ENCODE measurements at regions not wholly inside any gene's neighbourhood (a gene's known extent, or its start where the extent isn't known, plus 50 kb on each side); places are given as distances from the start of the nearest gene placed in this dataset.

DNA sequence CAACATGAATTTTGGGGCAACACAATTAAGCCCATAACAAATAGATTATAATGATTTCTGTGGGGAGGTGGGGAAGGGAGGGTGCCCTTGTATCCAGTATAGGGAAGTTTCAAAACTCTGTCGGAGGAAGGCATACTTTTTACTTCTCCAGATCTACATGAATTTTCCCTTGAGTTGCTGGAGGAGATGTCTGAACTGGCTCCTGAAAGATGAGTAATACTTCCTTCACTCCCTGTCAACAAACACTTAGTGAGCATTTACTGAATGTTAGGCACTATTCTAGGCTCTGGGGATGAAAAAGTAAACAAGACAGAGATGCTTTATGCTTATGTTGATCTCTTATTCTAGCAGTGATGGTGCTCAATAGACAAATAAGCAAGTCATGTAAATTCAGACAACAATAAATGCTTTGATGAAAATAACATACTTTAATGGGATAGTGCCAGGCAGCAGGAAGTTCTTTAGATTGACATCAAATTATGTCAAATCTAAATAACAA, 197.9 kb upstream of the ANKH start:
- FAIRE-seq, result no peak
- TF ChIP-seq PYGO2 (tag; IDR thresholded peaks at IDR 0.05) (no peak), PTTG1 (tag; IDR thresholded peaks at IDR 0.05; ENCODE audit: low read depth) (no peak), C11orf30 (IDR thresholded peaks at IDR 0.05; ENCODE audit: low read depth) (no peak), LARP7 (IDR thresholded peaks at IDR 0.05) (no peak), PHF21A (IDR thresholded peaks at IDR 0.05; ENCODE audit: borderline replicate concordance, low read depth) (no peak), ZNF124 (CRISPR knock-in tag; IDR thresholded peaks at IDR 0.05) (no peak), CEBPG (CRISPR knock-in tag; IDR thresholded peaks at IDR 0.05) (no peak), CEBPG (tag; conservative IDR thresholded peaks at IDR 0.05 in 1 of 2, IDR thresholded peaks at IDR 0.05 in 1 of 2) (no peak), ZNF197 (CRISPR knock-in tag; IDR thresholded peaks at IDR 0.05; ENCODE audit: low read depth) (no peak), ZNF311 (CRISPR knock-in tag; IDR thresholded peaks at IDR 0.05) (no peak), SIN3A (IDR thresholded peaks at IDR 0.05; ENCODE audit: borderline replicate concordance in 2 of 2, control insufficient read depth in 1 of 2, low read depth in 2 of 2, low read length in 2 of 2) (no peak), GTF3C2 (IDR thresholded peaks at IDR 0.05; ENCODE audit: borderline replicate concordance, extremely low read depth, insufficient read length) (no peak), POU5F1 (IDR thresholded peaks at IDR 0.05; ENCODE audit: borderline replicate concordance, low read depth, low read length, partially characterized antibody) (no peak), ID3 (CRISPR knock-in tag; IDR thresholded peaks at IDR 0.05) (no peak), ID3 (tag; IDR thresholded peaks at IDR 0.05) (no peak), ZBED1 (IDR thresholded peaks at IDR 0.05) (no peak), SP2 (IDR thresholded peaks at IDR 0.05; ENCODE audit: extremely low read depth, low read depth, low read length, poor library complexity, severe bottlenecking) (no peak), GATAD2B (IDR thresholded peaks at IDR 0.05; ENCODE audit: borderline replicate concordance) (no peak), MCM3 (IDR thresholded peaks at IDR 0.05) (no peak)
- TF ChIP-seq, protein P1, sequence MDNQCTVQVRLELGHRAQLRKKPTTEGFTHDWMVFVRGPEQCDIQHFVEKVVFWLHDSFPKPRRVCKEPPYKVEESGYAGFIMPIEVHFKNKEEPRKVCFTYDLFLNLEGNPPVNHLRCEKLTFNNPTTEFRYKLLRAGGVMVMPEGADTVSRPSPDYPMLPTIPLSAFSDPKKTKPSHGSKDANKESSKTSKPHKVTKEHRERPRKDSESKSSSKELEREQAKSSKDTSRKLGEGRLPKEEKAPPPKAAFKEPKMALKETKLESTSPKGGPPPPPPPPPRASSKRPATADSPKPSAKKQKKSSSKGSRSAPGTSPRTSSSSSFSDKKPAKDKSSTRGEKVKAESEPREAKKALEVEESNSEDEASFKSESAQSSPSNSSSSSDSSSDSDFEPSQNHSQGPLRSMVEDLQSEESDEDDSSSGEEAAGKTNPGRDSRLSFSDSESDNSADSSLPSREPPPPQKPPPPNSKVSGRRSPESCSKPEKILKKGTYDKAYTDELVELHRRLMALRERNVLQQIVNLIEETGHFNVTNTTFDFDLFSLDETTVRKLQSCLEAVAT (IDR thresholded peaks at IDR 0.05), result no peak
- no peaks in the 10 kb centered on the region for H3K9me1 ChIP-seq (ENCODE audit: control insufficient read depth, insufficient read depth, low read length)
- DNase-seq (ENCODE audit: extremely low read depth in 1 of 4, low spot score in 3 of 4), result no peak
- no peaks in the 10 kb centered on the region for H3K79me2 ChIP-seq (ENCODE audit: control insufficient read depth, insufficient read depth, low read length)
- WGBS (ENCODE audit: insufficient coverage, low coverage, missing lambda C conversion rate), result 0% methylated on average over 1 of the region's 1 CpG
- H4K20me1 ChIP-seq (replicated peaks; ENCODE audit: control insufficient read depth, insufficient read depth, low read length), result no peaks in the 10 kb centered on the region
- BruUV-seq (replicated peaks), result no TSS peak
- no peaks in the 10 kb centered on the region for H3K27me3 ChIP-seq (ENCODE audit: control insufficient read depth in 2 of 2, insufficient read depth in 2 of 2, low read length in 2 of 2)
- no peaks in the 10 kb centered on the region for H3K4me1 ChIP-seq (replicated peaks in 1 of 2; ENCODE audit: control insufficient read depth in 2 of 2, insufficient read depth in 2 of 2, low read length in 2 of 2)
- H3K9ac ChIP-seq (ENCODE audit: insufficient read depth in 1 of 2, low read depth in 2 of 2, low read length in 2 of 2), result no peak overlapping the region
- ChIA-PET CTCF (ENCODE audit: low intra/inter-chr PET ratio) (no interaction called here), POLR2A (no interaction called here)
- no peak overlapping the region for H3K4me3 ChIP-seq
- H2AFZ ChIP-seq (ENCODE audit: low read depth, low read length), result no peak overlapping the region
- H3K4me2 ChIP-seq (ENCODE audit: insufficient read depth, low read length), result no peak overlapping the region
- H3K9me3 ChIP-seq (replicated peaks; ENCODE audit: control insufficient read depth, insufficient read depth, low read depth, low read length), result no peaks in the 10 kb centered on the region
- no peaks in the 10 kb centered on the region for H3K36me3 ChIP-seq (ENCODE audit: control insufficient read depth, insufficient read depth, low read length)
- in situ Hi-C loops (cut with MboI), result no loop called here
- intact Hi-C loops (cut with micrococcal nuclease), result no loop called here
- ATAC-seq, result no peak
- H3K27ac ChIP-seq (ENCODE audit: extremely low read depth, low read depth, low read length), result no peak overlapping the region

Data from K562 (cell line).